ENCODE measurements at regions not wholly inside any gene's neighbourhood (a gene's known extent, or its start where the extent isn't known, plus 50 kb on each side); places are given as distances from the start of the nearest gene placed in this dataset.

DNA sequence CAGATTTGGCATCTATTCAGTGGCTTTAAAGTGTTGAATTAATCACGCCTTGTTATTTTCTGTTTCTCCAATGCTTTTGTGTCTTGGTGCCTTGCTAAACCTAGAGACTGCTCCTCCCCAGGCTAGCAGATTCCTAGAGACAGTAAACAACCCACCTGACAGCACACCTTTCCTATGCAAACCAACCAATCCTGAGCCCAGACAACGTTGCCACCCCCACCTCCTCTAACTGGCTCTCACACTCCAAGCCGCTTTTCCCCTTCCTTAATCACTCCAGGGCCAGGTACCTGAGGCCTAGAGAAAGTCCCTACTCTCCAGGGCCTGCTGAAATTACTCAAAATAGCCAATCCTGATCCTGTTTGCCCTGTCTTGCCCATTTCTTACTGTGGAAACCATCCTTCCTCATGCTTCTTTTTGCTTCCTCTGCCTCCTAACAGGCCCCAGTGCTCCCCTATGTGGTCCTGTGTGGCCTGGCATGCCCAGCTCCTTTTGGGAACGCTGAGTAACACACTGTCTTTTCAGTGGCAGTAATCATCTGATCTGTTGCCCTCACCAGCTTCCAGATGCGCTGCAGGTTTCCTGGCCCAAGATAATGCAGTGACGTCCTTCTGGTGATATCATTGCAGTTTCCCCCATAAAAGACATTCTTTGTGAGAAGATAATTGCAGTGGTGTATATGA, 53.4 kb downstream of the GAS1 start:
- no peak for DNase-seq (ENCODE audit: low spot score in 2 of 2)
- Mint-ChIP-seq H3K27ac (no peak overlapping the region), H3K9me3 (no peaks in the 10 kb centered on the region), H3K4me1 (no peaks in the 10 kb centered on the region), H3K4me3 (no peak overlapping the region), H3K36me3 (no peaks in the 10 kb centered on the region)
- ATAC-seq = no peak

GRCh38 chr9:86892576-86892975, 54.7 kb downstream of the GAS1 start:
- ATAC-seq (no peak), DNase-seq (ENCODE audit: low spot score in 2 of 2) (no peak)
- H3K9me3 Mint-ChIP-seq = no peaks in the 10 kb centered on the region
- H3K36me3 Mint-ChIP-seq = no peaks in the 10 kb centered on the region
- H3K4me1 Mint-ChIP-seq = no peaks in the 10 kb centered on the region
- H3K4me3 Mint-ChIP-seq = no peak overlapping the region
- no peak overlapping the region for H3K27ac Mint-ChIP-seq

- Mint-ChIP-seq H3K36me3 (no peaks in the 10 kb centered on the region), H3K9me3 (no peaks in the 10 kb centered on the region), H3K4me1 (no peaks in the 10 kb centered on the region), H3K27ac (no peak overlapping the region), H3K4me3 (no peak overlapping the region)
- no peak for DNase-seq (ENCODE audit: low spot score in 2 of 2)
- ATAC-seq = no peak
Measured at GRCh38 chr9:86891886-86892437, 55.3 kb downstream of the GAS1 start.

- Mint-ChIP-seq H3K4me3 (no peak overlapping the region), H3K36me3 (no peaks in the 10 kb centered on the region), H3K27ac (no peak overlapping the region), H3K9me3 (no peaks in the 10 kb centered on the region), H3K4me1 (no peaks in the 10 kb centered on the region)
- DNase-seq (ENCODE audit: low spot score in 2 of 2) (no peak), ATAC-seq (no peak)
Measured at GRCh38 chr9:86891091-86891490, 56.2 kb downstream of the GAS1 start.

DNA sequence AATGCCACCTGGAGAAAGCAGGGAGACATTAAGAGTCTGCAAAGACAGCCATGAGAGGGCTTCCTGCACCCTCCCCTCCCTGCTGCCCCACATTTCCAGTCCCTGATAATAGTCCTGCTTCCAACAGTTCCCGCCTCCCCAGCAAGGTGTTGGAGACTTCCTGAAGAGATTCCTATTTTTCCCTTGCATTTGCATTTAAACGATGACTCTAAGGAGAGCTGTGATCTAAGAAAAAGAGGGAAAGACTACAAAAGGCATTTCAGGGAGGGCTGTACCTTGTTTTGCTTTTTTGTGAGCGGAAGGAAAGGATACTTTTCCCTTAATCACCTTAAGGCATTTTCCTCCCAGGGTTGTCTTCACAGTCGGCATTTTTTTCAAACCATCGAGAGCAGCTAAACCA, 62.1 kb downstream of the GAS1 start:
- Mint-ChIP-seq H3K4me3 (no peak overlapping the region), H3K9me3 (no peaks in the 10 kb centered on the region), H3K27ac (no peak overlapping the region), H3K36me3 (no peaks in the 10 kb centered on the region), H3K4me1 (no peaks in the 10 kb centered on the region)
- DNase-seq (ENCODE audit: low spot score in 2 of 2) (no peak), ATAC-seq (no peak)

- H3K27ac Mint-ChIP-seq = no peak overlapping the region
- no peaks in the 10 kb centered on the region for H3K9me3 Mint-ChIP-seq
- ATAC-seq = no peak
Measured at GRCh38 chr9:86876621-86877196, 70.6 kb downstream of the GAS1 start.

DNA sequence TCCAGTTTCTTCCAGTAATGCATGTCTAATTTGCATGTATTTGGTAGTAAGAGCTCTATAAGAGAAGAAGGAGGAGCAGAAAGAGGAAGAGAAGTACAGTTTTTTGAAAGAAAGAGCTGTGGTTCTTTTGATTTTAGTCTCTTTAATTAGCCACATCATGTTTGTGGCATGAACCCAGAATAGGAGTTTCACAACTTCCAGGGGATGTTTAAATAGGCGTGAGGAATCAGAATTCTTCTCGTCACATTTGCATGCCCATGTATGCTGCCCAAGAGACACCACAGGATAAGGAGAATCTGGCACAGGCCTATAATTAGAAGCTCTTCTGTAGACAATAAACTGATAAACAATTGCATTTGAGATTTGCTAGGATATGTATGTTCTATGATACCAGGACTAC, 78.7 kb downstream of the GAS1 start:
- H3K4me1 Mint-ChIP-seq = no peaks in the 10 kb centered on the region
- no peak overlapping the region for H3K27ac Mint-ChIP-seq
- no peaks in the 10 kb centered on the region for H3K36me3 Mint-ChIP-seq
- no peak overlapping the region for H3K4me3 Mint-ChIP-seq
- ATAC-seq (no peak), DNase-seq (ENCODE audit: low spot score in 2 of 2) (no peak)
- H3K9me3 Mint-ChIP-seq = no peaks in the 10 kb centered on the region

More at GRCh38 chr9:86876621-86877196, 70.6 kb downstream of the GAS1 start:
- no peaks in the 10 kb centered on the region for H3K4me1 Mint-ChIP-seq
- H3K36me3 Mint-ChIP-seq = no peaks in the 10 kb centered on the region
- H3K4me3 Mint-ChIP-seq = no peak overlapping the region
- DNase-seq (ENCODE audit: low spot score in 2 of 2) = no peak

GRCh38 chr9:86867804-86868313, 79.4 kb downstream of the GAS1 start:
- ATAC-seq = no peak
- DNase-seq (ENCODE audit: low spot score in 2 of 2) = no peak
- no peak overlapping the region for H3K27ac Mint-ChIP-seq

DNA sequence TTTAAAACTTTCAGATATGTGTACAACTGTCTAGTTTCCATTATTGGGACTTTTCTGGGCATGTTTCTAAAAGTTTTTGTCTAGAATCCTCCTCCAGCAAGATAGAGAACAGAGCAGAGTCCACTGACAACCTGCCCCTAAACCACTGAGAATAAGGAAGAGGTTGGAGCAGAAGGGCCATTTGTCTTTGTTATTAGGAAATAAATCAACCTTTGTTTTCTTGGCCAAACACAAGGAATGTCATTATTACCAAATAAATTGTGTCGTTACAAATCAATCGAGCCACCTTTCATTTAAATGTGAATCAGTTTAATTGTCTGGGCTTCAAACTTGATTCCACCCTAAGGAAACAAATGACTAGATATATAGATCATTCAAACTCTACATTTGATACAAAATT, 81.4 kb downstream of the GAS1 start:
- Mint-ChIP-seq H3K4me3 (no peak overlapping the region), H3K36me3 (no peaks in the 10 kb centered on the region), H3K9me3 (no peaks in the 10 kb centered on the region), H3K4me1 (no peaks in the 10 kb centered on the region), H3K27ac (no peak overlapping the region)
- ATAC-seq = no peak
- DNase-seq (ENCODE audit: low spot score in 2 of 2) = no peak

More at GRCh38 chr9:86867804-86868313, 79.4 kb downstream of the GAS1 start:
- Mint-ChIP-seq H3K9me3 (no peaks in the 10 kb centered on the region), H3K4me3 (no peak overlapping the region), H3K4me1 (no peaks in the 10 kb centered on the region), H3K36me3 (no peaks in the 10 kb centered on the region)

DNA sequence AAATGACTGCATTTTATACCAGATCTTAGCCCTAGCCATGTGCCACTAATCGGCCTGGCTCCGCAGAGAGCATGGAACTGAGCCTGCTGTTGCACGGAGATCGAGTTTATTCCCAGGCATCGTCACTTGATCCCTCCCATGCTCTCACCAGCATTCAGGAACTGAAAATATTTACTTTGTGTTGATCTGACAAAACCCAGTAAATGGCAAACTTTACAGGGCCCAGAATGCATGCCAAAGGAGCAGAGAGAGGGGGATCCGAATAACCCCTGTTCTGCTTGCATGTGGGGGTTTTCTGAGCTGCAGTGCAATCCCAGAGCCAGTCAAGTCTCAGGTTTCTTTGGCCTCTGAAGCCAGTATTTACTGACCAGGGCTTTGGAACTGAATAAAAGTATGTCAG, 87.3 kb downstream of the GAS1 start:
- no peak for ATAC-seq
- Mint-ChIP-seq H3K36me3 (no peaks in the 10 kb centered on the region), H3K4me1 (no peaks in the 10 kb centered on the region), H3K9me3 (no peaks in the 10 kb centered on the region), H3K27ac (no peak overlapping the region), H3K4me3 (no peak overlapping the region)
- DNase-seq (ENCODE audit: low spot score in 2 of 2) = no peak

DNA sequence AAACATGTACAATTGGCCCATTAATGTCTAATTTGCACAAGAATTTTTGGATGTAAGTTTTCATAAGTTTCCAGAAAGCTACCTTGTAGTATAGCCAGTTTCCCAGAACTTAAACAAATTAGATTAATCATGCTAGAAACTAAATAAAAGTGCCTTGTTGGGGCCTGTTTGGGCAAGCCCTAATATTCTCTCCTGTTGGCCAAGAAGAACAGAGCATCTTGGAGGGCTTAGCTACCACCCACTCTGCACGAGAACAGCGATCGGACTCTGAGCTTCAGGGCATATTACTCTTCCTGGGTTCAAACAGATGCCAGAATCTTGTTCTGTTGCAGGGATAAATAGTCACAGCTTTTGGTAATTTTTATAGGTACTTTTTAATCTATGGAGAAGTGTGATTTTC, 88.2 kb downstream of the GAS1 start:
- Mint-ChIP-seq H3K4me3 (no peak overlapping the region), H3K36me3 (no peaks in the 10 kb centered on the region), H3K9me3 (no peaks in the 10 kb centered on the region), H3K4me1 (no peaks in the 10 kb centered on the region), H3K27ac (no peak overlapping the region)
- no peak for ATAC-seq
- no peak for DNase-seq (ENCODE audit: low spot score in 2 of 2)

- DNase-seq (ENCODE audit: low spot score in 2 of 2) (no peak), ATAC-seq (no peak)
- Mint-ChIP-seq H3K4me3 (no peak overlapping the region), H3K36me3 (no peaks in the 10 kb centered on the region), H3K27ac (no peak overlapping the region), H3K9me3 (no peaks in the 10 kb centered on the region), H3K4me1 (no peaks in the 10 kb centered on the region)
Measured at GRCh38 chr9:86858009-86858408, 89.3 kb downstream of the GAS1 start.

DNA sequence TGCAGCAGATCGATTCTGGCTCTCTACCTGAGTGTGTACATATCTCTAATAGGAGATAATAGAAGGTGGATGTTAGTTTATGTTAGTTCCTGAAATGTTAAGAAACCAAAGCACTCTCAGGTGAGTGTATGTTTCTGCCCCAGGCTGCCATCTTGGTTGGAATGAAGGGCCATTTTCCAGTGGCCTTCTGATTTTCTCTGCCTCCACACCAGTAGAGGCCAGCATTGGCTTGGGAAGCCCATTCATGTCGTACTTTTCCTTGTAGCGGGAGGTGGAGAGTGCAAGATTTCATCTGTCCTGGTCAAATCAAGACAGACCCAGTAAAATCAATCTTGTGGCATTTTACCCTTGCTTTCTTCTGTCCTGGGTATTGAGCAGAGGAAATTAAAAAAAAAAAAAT, 91.0 kb downstream of the GAS1 start:
- H3K27ac Mint-ChIP-seq = no peak overlapping the region
- no peak overlapping the region for H3K4me3 Mint-ChIP-seq
- DNase-seq (ENCODE audit: low spot score in 2 of 2) = no peak
- no peaks in the 10 kb centered on the region for H3K36me3 Mint-ChIP-seq
- ATAC-seq = no peak
- peaks cover 6% of the 10 kb centered on the region for H3K9me3 Mint-ChIP-seq
- H3K4me1 Mint-ChIP-seq = no peaks in the 10 kb centered on the region

DNA sequence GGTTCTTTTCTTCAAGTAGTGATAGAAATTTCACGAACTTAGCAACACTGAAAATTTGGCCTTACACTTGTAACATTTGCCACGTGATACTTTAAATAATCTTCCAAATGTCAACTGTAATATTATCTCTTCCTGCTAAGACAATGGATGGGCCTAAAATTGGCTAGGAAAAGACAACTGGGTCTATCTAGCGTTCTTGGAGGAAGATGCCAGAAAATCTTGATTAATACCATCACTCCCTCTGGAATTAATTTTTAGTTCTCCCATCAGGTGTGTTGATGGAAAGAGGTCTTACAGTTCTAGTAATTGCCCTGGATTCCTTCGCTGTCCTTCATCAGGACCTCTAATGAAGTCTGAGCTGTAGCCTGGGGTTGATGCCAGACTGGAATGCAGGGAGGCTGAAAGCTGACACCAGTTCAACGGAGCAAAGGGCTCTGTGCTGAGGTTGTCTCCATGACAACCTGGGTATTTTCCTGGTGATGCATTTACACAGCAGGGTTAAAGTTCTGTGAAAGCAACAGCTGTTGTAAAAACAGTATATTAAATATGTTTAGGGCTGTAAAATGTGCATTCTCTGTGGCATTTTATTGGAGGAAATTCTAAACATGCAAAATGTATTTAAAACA, 92.3 kb downstream of the GAS1 start:
- Mint-ChIP-seq H3K4me3 (no peak overlapping the region), H3K4me1 (no peaks in the 10 kb centered on the region), H3K36me3 (no peaks in the 10 kb centered on the region), H3K27ac (no peak overlapping the region), H3K9me3 (peaks cover 6% of the 10 kb centered on the region)
- no peak for ATAC-seq
- no peak for DNase-seq (ENCODE audit: low spot score in 2 of 2)

DNA sequence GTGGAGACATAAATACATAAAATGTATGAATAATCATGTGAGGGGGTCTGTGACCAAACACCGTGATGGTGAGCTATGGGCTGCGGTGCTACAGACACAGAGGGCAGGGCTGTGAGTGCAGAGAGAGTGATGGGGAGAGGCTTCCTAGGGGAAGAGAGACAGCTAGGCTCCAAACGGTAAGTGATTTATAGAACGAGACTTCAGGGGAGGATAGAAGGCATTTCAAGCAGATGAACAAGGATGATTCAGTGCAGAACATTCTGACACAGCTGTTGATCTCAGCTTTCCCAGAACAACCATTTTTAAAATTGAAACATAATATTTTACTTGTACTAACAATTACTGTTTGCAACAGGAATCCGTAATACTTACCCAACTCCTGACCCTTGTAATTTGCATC, 100.7 kb downstream of the GAS1 start:
- no peak overlapping the region for H3K27ac Mint-ChIP-seq
- H3K36me3 Mint-ChIP-seq = no peaks in the 10 kb centered on the region
- ATAC-seq (no peak), DNase-seq (ENCODE audit: low spot score in 2 of 2) (no peak)
- no peak overlapping the region for H3K4me3 Mint-ChIP-seq
- H3K4me1 Mint-ChIP-seq = no peaks in the 10 kb centered on the region
- H3K9me3 Mint-ChIP-seq = peaks cover 3% of the 10 kb centered on the region

DNA sequence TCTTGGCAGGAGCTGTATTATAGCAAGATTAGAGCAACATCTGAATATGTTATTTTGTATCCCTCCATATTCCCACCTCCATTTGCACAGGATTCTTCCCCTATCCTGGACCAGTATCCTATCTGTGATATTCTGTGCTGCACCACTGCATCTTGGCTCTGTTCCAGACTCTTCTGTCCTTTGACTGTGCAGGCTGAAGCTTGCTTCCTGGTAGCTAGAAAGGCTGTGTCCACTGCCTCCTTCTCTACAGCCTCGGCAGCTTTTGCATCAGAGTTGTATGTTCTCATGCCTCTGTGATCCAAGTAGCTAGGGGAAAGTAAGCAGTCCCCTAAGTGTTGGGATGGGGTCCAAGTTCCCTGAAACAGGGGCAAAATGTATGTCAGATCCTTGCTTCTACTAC, 104.1 kb downstream of the GAS1 start:
- ATAC-seq (no peak), DNase-seq (ENCODE audit: low spot score in 2 of 2) (no peak)
- no peak overlapping the region for H3K4me3 Mint-ChIP-seq
- no peaks in the 10 kb centered on the region for H3K36me3 Mint-ChIP-seq
- H3K27ac Mint-ChIP-seq = no peak overlapping the region
- H3K9me3 Mint-ChIP-seq = no peaks in the 10 kb centered on the region
- no peaks in the 10 kb centered on the region for H3K4me1 Mint-ChIP-seq
